ENCODE measurements at regions not wholly inside any gene's neighbourhood (a gene's known extent, or its start where the extent isn't known, plus 50 kb on each side); places are given as distances from the start of the nearest gene placed in this dataset.
"Not testable (repeated sequence)": the region's sequence is repeated elsewhere in the genome, so short reads cannot be mapped to it uniquely, and the experiment has no call there.

DNA sequence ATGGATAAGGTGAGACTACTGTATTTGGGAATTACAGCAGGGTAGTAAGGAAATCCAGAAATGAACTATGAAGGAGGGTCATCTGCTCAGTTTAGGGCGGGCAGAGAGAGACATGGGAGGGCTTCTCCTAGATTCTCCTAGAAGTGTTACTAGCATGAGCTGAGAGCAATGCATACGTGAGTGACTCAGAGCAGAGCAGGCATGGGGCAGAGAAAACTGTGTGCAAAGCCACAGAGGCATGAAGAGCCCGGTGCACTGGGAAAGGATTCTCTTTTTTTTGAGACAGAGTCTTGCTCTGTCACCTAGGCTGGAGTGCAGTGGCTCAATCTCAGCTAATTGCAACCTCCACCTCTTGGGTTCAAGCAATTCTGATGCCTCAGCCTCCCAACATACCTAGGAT lies 116.2 kb downstream of the SOCS6 start:
- Mint-ChIP-seq H3K4me3 (no peak overlapping the region), H3K27me3 (no peaks in the 10 kb centered on the region), H3K27ac (no peak overlapping the region), H3K9me3 (no peaks in the 10 kb centered on the region), H3K4me1 (no peaks in the 10 kb centered on the region), H3K36me3 (no peaks in the 10 kb centered on the region)
- DNase-seq = no peak
- CTCF ChIA-PET = no interaction called here

DNA sequence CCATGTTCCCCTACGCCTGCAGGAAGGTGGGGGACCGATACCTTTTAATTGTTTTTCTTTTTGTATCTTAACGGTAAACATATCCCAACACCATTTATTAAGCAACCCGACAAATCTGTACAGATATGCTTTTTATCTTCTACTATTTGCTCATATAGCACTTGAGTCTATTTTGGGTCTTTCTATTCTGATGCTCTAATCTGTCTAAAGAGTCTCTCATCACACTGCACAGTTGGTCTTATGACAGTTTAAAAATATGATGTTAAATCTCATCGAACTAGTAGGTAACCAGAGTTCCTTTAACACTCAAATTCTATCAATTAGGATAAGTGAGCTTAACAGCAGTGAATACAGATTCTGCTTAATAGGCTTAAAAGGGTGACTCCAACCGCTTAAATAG lies 111.6 kb downstream of the SOCS6 start:
- H3K4me3 Mint-ChIP-seq = no peak overlapping the region

DNA sequence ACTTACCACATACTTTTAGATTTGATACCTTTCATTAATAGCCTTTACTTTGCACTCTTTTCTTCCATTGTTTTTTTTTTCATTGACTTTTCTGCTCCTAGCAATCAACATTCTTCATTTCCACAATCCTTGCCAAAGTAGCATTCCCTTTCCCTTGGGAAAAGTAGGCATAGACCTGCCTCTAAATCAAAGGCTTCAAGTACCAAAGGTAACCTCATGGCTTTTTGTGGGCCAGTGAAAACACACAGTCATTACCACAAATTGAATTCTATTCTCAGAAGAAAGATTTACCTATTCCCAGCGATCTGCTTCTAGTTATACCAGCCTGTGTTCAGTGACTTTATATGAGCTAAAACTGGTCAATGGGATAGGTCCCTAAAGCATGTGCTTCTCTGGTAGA lies 109.2 kb downstream of the SOCS6 start:
- Mint-ChIP-seq H3K27me3 (no peaks in the 10 kb centered on the region), H3K36me3 (no peaks in the 10 kb centered on the region), H3K9me3 (no peaks in the 10 kb centered on the region), H3K4me1 (no peaks in the 10 kb centered on the region), H3K4me3 (no peak overlapping the region), H3K27ac (no peak overlapping the region)
- no peak for DNase-seq
- CTCF ChIA-PET = no interaction called here

More for the DNA sequence above, 111.6 kb downstream of the SOCS6 start:
- no peaks in the 10 kb centered on the region for H3K36me3 Mint-ChIP-seq
- no peaks in the 10 kb centered on the region for H3K27me3 Mint-ChIP-seq
- H3K9me3 Mint-ChIP-seq = no peaks in the 10 kb centered on the region
- DNase-seq = no peak
- CTCF ChIA-PET = no interaction called here
- no peaks in the 10 kb centered on the region for H3K4me1 Mint-ChIP-seq
- no peak overlapping the region for H3K27ac Mint-ChIP-seq

DNA sequence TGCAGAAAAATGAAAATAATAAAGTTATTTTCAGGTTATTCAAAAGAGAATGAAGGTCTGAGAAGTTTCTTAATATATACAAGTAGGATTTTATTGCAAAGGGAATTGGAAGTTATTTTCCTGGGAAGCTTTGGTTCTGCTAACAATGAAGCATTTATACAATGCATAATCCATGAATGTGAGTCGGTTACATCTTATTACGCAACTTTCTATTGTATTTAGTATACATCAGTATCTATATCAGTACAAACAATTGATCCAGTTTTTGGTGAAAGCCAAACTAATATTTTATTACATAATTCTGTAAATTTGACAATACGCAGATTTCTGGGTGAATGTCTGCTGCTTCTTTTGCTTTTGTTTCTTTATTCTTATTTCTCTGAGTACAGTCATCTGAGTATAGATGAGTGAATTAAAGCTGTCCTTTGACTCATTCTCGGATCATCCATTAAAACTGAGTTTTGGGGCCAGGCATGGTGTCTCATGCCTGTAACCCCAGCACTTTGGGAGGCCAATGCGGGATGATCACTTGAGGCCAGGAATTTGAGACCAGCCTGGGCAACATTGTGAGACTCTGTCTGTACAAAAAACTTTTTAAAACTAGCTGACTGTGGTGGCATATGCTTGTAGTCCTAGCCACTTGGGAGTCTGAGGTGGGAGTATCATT lies 108.5 kb downstream of the SOCS6 start:
- Mint-ChIP-seq H3K4me3 (no peak overlapping the region), H3K36me3 (no peaks in the 10 kb centered on the region), H3K4me1 (no peaks in the 10 kb centered on the region), H3K27me3 (no peaks in the 10 kb centered on the region), H3K9me3 (no peaks in the 10 kb centered on the region), H3K27ac (no peak overlapping the region)
- CTCF ChIA-PET = no interaction called here
- DNase-seq = no peak

DNA sequence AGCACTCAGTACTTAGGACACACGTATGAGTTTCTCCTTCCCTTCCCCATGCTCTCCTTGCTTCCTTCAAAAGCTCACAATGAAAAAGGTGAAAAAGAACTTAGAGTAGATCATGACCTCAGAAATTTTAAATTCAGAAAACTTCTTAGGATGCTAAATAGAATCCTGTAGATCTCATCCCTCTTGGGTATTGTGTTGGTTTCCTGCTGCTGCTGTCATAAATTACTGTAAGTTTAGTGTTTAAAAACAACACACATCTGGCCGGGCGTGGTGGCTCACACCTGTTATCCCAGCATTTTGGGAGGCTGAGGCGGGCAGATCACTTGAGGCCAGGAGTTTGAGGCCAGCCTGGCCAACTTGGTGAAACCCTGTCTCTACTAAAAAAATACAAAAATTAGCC lies 106.9 kb downstream of the SOCS6 start:
- CTCF ChIA-PET, H3K4me3 Mint-ChIP-seq: not testable (repeated sequence)

DNA sequence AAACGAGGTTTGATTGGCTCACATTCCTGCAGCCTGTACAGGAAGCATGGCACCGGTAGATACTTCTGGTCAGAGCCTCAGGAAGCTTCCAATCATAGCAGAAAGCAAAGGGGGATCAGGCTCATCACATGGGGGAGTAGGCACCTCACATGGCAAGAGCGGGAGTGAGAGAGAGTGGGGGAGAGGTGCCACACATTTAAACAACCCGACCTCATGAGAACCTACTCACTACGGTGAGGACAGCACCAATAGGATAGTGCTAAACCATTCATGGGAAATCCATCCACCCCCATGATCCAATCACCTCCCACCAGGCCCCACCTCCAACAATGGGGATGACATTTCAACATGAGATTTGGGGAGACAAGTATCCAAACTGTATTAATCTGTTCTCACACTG lies 105.8 kb downstream of the SOCS6 start:
- no peak for DNase-seq
- Mint-ChIP-seq H3K36me3 (no peaks in the 10 kb centered on the region), H3K27ac (no peak overlapping the region), H3K4me1 (no peaks in the 10 kb centered on the region), H3K4me3 (no peak overlapping the region), H3K9me3 (no peaks in the 10 kb centered on the region), H3K27me3 (no peaks in the 10 kb centered on the region)
- CTCF ChIA-PET = no interaction called here

More for the DNA sequence above, 106.9 kb downstream of the SOCS6 start:
- not testable (repeated sequence) for H3K27ac Mint-ChIP-seq, DNase-seq, H3K9me3 Mint-ChIP-seq, H3K27me3 Mint-ChIP-seq, H3K36me3 Mint-ChIP-seq, H3K4me1 Mint-ChIP-seq

DNA sequence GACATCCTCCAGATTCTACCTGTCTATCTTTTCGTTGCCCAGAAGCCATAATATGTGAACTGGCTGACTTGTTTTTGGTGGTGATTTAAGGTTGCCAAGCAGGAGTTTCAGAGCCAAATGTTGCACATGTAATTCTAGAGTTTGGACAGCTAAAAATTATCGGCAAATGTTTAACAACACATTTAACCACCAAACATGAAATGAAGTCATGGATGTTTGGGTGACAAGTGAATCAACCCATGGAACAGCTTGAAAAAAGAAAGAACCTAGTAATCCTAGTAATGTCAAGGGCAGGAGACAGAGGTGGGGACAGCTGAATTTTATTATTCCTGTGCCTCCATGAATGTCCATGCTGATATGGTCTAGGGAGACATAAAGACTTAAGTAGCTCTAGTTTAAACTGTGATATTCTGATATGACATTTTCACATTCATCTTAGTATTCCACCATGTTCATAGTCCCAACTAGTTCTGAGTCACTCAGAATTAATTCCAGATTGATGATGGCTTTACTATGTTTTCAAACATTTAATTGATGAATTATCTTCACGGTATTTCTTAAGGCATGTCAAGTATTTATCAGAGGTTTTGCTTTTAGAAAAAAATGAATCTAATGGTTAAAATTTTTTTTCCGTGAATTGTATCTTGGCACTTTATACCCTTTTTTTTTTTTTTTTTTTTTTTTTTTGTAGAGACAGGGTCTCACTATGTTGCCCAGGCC lies 101.7 kb downstream of the SOCS6 start:
- DNase-seq = no peak
- no peak overlapping the region for H3K27ac Mint-ChIP-seq
- no peaks in the 10 kb centered on the region for H3K9me3 Mint-ChIP-seq
- no peaks in the 10 kb centered on the region for H3K4me1 Mint-ChIP-seq
- CTCF ChIA-PET = interaction anchor here (0.6 kb wide), 1 partner anchor 566 kb away, joined by 3 read pairs; no protein-coding TSS in a partner anchor
- no peaks in the 10 kb centered on the region for H3K36me3 Mint-ChIP-seq
- no peak overlapping the region for H3K4me3 Mint-ChIP-seq
- no peaks in the 10 kb centered on the region for H3K27me3 Mint-ChIP-seq

DNA sequence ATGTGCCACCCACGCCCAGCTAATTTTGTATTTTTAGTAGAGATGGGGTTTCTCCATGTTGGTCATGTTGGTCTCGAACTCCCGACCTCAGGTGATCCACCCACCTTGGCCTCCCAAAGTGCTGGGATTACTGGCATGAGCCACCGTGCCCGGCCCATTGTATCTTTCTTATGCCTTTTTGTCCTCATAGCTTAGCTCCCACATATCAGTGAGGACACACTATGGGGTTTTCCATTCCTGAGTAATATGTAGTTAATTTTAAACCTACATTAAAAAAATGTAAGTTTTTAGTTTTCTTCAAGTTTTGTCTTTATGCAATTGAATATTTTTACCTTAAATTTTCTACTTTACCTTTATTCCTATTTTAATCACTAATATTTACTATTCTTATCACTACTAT lies 100.2 kb downstream of the SOCS6 start:
- H3K36me3 Mint-ChIP-seq, H3K27me3 Mint-ChIP-seq, H3K27ac Mint-ChIP-seq, H3K4me3 Mint-ChIP-seq, CTCF ChIA-PET, H3K4me1 Mint-ChIP-seq, DNase-seq, H3K9me3 Mint-ChIP-seq: not testable (repeated sequence)

DNA sequence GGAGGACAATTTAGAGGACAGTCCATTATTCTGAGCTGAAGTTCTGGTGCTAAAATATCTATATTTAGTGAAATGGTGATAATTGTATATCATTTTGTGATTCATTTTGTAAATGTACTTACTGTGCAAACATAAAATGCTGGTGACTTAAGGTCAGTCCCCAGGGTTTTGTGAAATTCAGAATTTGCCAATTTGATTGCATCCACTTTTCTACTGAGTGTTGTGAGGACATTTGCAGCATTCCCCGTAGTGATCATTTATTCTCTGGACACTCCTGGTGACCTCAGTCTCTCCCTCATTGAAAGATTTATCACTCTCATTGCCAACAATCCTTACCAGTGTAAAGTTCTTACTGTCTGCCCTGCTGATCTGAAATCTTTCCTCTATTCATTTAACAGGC lies 98.2 kb downstream of the SOCS6 start:
- H3K4me3 Mint-ChIP-seq = no peak overlapping the region
- no peaks in the 10 kb centered on the region for H3K4me1 Mint-ChIP-seq
- H3K27ac Mint-ChIP-seq = no peak overlapping the region
- no peak for DNase-seq
- H3K9me3 Mint-ChIP-seq = no peaks in the 10 kb centered on the region
- no peaks in the 10 kb centered on the region for H3K27me3 Mint-ChIP-seq
- no peaks in the 10 kb centered on the region for H3K36me3 Mint-ChIP-seq
- CTCF ChIA-PET = no interaction called here

DNA sequence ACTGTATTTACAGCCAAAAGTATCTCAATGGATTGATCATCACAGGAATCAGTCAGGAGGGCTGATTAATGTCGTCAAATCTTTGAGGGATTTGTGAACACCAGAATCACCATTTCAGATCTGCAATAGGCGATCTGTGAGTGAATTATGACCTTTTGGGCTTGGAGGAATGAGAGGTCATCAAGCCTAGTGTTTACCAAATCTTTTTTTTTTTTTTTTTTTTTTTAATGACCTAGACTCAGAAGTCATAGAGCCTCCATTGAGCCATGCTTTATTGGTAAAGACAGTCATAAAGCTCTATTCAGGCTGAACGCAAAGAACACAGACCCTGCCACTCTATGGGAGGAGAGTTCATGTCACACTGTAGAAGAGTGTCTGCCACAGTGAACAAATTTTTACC lies 97.7 kb downstream of the SOCS6 start:
- H3K27ac Mint-ChIP-seq = no peak overlapping the region
- no peak overlapping the region for H3K4me3 Mint-ChIP-seq
- no peak for DNase-seq
- H3K4me1 Mint-ChIP-seq = no peaks in the 10 kb centered on the region
- H3K27me3 Mint-ChIP-seq = no peaks in the 10 kb centered on the region
- H3K36me3 Mint-ChIP-seq = no peaks in the 10 kb centered on the region
- CTCF ChIA-PET = no interaction called here
- H3K9me3 Mint-ChIP-seq = no peaks in the 10 kb centered on the region

DNA sequence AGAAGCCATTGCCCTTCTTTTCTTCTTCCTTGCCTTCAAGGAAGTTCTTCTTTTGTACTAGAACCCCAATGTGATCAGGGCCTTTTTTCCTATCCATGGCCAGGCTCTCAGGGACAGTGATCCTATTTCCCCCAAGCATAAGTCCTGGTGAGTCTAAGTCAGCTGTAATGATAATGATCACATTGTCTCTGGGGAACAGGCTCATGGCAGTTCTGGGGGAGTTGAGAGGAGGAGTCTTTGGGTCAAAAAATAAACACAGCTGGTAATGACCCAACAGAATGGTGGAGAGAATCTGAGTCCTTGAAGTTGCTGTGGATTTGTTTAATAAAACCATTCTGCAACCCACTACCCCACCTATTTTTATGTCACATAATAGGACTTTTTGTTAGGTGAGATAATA lies 96.6 kb downstream of the SOCS6 start:
- H3K4me3 Mint-ChIP-seq = no peak overlapping the region
- H3K27ac Mint-ChIP-seq = no peak overlapping the region
- H3K27me3 Mint-ChIP-seq = no peaks in the 10 kb centered on the region
- no peaks in the 10 kb centered on the region for H3K36me3 Mint-ChIP-seq
- no peak for DNase-seq
- no peaks in the 10 kb centered on the region for H3K9me3 Mint-ChIP-seq
- H3K4me1 Mint-ChIP-seq = no peaks in the 10 kb centered on the region
- CTCF ChIA-PET = no interaction called here

DNA sequence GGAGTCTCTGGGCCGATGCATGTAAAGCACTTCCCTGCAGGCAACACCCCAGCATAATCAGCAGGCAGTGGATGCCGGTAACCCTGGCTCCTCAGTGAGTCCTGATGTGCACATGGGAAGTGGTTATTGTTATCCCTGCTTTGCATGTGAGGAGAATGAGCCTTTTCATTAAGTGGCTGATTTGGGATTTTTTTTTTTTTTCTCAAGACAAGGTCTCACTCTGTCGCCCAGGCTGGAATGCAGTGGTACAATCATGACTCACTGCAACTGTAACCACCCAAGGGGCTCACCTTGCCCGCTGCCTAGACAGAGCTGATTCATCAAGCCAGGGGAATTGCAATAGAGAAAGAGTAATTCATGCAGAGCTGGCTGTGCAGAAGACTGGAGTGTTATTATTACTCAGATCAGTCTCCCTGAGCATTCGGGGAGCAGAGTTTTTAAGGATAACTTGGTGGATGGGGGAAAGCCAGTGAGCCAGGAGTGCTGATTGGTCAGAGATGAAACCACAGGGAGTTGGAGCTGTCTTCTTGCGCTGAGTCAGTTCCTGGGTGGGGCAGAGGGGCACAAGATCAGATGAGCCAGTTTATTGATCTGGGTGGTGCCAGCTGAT lies 95.4 kb downstream of the SOCS6 start:
- no peak for DNase-seq
- CTCF ChIA-PET = no interaction called here
- Mint-ChIP-seq H3K9me3 (no peaks in the 10 kb centered on the region), H3K4me1 (no peaks in the 10 kb centered on the region), H3K36me3 (no peaks in the 10 kb centered on the region), H3K4me3 (no peak overlapping the region), H3K27ac (no peak overlapping the region), H3K27me3 (no peaks in the 10 kb centered on the region)

DNA sequence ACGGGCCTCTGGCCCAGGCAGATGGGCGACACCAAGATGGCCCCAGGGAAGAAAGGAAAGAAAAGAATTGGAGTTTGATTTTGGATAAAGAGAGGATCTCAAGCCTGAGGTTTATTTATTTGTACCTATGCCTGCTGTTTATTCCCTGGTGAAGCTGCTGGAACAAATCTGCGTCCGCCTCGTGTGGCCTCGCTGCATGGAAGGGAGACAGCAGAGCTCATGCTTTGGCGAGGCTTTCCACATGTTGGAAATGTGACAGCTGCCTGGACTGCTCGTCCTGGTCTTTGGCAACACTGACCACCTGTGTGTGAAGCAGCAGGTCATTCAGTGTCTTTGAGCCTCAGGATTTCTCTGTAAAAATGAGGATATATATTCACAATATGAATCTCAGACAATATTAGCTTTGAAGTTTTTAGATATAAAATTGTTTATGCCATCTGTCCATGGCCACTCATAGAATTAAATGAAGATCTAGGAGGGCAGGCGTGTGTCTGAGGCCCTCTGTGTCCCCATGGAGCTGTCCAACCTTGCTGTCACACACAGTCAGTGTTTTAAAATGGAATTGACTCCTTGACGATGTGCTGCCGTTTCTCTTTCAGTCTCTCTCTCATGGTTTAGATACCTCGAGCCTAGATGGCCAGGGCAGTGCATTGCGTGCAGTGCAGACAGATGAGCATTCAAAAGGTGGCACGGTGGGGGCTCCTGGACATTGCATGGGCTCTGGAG lies 94.3 kb downstream of the SOCS6 start:
- CTCF ChIA-PET = no interaction called here
- H3K4me1 Mint-ChIP-seq = no peaks in the 10 kb centered on the region
- no peaks in the 10 kb centered on the region for H3K9me3 Mint-ChIP-seq
- H3K27me3 Mint-ChIP-seq = no peaks in the 10 kb centered on the region
- no peak overlapping the region for H3K4me3 Mint-ChIP-seq
- H3K36me3 Mint-ChIP-seq = no peaks in the 10 kb centered on the region
- DNase-seq = no peak
- no peak overlapping the region for H3K27ac Mint-ChIP-seq

DNA sequence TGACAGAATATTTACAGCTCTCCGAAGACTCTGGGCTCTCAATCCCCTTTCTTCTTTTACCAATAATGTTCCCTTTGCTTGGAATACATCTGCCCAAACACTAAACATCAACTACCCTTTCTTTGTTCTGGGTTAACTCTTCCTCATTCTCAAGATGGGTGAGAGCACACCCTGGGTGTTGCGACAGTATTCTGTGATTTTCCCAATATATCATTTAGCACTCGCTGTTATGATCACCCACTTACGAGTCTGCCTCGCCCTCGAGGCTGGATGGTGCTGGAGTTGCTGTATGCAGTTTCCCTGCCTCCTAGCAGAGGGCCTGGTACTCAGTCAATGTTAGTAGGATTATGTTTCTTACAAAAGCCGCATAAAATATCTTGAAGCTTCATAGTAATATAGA lies 93.2 kb downstream of the SOCS6 start:
- CTCF ChIA-PET = no interaction called here

More for the DNA sequence above, 93.2 kb downstream of the SOCS6 start:
- Mint-ChIP-seq H3K9me3 (no peaks in the 10 kb centered on the region), H3K27ac (no peak overlapping the region), H3K36me3 (no peaks in the 10 kb centered on the region), H3K4me1 (no peaks in the 10 kb centered on the region), H3K27me3 (no peaks in the 10 kb centered on the region), H3K4me3 (no peak overlapping the region)
- DNase-seq = no peak
